ENCODE measurements at regions not wholly inside any gene's neighbourhood (a gene's known extent, or its start where the extent isn't known, plus 50 kb on each side); places are given as distances from the start of the nearest gene placed in this dataset.

DNA sequence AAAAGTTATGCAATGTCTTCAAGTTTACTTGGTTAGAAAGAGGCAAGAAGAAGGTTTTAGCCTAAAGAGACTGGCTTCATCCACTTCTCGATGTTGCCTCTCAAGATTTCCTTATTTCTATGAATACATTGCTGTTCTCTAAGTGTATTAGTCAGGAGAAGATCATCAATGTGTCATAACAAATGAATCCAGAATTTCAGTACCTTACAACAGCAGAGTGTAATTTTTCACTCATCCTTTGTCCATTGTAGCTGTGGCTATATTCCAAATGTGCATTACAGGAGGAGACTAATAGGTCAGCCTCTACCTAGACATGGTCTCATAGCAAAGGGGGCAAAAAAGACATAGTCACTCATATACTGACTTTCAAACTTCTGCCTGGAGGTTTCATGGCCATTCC, 579.1 kb downstream of the PRKD1 start:
- TF ChIP-seq, protein P1, sequence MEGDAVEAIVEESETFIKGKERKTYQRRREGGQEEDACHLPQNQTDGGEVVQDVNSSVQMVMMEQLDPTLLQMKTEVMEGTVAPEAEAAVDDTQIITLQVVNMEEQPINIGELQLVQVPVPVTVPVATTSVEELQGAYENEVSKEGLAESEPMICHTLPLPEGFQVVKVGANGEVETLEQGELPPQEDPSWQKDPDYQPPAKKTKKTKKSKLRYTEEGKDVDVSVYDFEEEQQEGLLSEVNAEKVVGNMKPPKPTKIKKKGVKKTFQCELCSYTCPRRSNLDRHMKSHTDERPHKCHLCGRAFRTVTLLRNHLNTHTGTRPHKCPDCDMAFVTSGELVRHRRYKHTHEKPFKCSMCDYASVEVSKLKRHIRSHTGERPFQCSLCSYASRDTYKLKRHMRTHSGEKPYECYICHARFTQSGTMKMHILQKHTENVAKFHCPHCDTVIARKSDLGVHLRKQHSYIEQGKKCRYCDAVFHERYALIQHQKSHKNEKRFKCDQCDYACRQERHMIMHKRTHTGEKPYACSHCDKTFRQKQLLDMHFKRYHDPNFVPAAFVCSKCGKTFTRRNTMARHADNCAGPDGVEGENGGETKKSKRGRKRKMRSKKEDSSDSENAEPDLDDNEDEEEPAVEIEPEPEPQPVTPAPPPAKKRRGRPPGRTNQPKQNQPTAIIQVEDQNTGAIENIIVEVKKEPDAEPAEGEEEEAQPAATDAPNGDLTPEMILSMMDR (tag by site-specific recombination; IDR thresholded peaks at IDR 0.05): no peak
- no peak for TF ChIP-seq ZNF529 (tag by site-specific recombination; IDR thresholded peaks at IDR 0.05; ENCODE audit: insufficient replicate concordance)
